ENCODE measurements at regions not wholly inside any gene's neighbourhood (a gene's known extent, or its start where the extent isn't known, plus 50 kb on each side); places are given as distances from the start of the nearest gene placed in this dataset.

DNA sequence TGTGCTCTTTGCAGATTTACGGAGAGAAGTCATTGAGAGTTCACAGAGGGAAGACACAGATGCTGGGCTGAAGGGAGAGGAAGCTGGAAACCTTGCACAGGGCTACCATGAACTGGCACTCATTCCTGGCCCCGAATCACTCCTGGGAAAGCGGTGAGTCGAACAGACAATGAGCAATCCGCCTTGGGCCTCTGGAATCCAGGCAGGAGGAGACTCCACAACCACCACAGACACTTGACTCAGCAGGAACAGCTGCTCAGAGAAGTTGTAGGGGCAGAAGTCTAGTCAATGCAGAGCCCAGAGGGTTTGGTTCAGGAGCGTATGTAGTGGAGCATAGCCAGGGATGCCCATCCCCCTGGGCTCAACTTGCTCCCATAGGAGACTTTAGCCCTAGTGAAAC lies 62.8 kb upstream of the GRIA3 start:
- TF ChIP-seq FOSL1 (tag; conservative IDR thresholded peaks at IDR 0.05) = no peak
- no peak for TF ChIP-seq PHB (CRISPR knock-in tag; IDR thresholded peaks at IDR 0.05)
- no peak for TF ChIP-seq MAZ (CRISPR knock-in tag; conservative IDR thresholded peaks at IDR 0.05 in 1 of 2, IDR thresholded peaks at IDR 0.05 in 1 of 2)
- no peak for TF ChIP-seq ZNF75A (CRISPR knock-in tag; IDR thresholded peaks at IDR 0.05)
- no peak for TF ChIP-seq RAD21 (CRISPR knock-in tag; conservative IDR thresholded peaks at IDR 0.05 in 1 of 2, IDR thresholded peaks at IDR 0.05 in 1 of 2)
- TF ChIP-seq, protein P1, sequence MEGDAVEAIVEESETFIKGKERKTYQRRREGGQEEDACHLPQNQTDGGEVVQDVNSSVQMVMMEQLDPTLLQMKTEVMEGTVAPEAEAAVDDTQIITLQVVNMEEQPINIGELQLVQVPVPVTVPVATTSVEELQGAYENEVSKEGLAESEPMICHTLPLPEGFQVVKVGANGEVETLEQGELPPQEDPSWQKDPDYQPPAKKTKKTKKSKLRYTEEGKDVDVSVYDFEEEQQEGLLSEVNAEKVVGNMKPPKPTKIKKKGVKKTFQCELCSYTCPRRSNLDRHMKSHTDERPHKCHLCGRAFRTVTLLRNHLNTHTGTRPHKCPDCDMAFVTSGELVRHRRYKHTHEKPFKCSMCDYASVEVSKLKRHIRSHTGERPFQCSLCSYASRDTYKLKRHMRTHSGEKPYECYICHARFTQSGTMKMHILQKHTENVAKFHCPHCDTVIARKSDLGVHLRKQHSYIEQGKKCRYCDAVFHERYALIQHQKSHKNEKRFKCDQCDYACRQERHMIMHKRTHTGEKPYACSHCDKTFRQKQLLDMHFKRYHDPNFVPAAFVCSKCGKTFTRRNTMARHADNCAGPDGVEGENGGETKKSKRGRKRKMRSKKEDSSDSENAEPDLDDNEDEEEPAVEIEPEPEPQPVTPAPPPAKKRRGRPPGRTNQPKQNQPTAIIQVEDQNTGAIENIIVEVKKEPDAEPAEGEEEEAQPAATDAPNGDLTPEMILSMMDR (IDR thresholded peaks at IDR 0.05 in 2 of 3, conservative IDR thresholded peaks at IDR 0.05 in 1 of 3; ENCODE audit: insufficient read depth in 2 of 3, low read depth in 1 of 3, low read length in 3 of 3) = no peak
- no peak for TF ChIP-seq BMI1 (IDR thresholded peaks at IDR 0.05; ENCODE audit: low read length)
- no peak for TF ChIP-seq POLR2A (conservative IDR thresholded peaks at IDR 0.05)
- no peak for TF ChIP-seq E2F1 (CRISPR knock-in tag; IDR thresholded peaks at IDR 0.05)
- TF ChIP-seq JUN (IDR thresholded peaks at IDR 0.05; ENCODE audit: borderline replicate concordance, low read depth, low read length) = no peak
- TF ChIP-seq JUN (CRISPR knock-in tag; IDR thresholded peaks at IDR 0.05; ENCODE audit: borderline replicate concordance) = no peak
- TF ChIP-seq BHLHE40 (IDR thresholded peaks at IDR 0.05; ENCODE audit: low read length) = no peak
- TF ChIP-seq MAX (CRISPR knock-in tag; IDR thresholded peaks at IDR 0.05) = no peak

Measured in K562 (cell line).